CD4-positive, CD25-positive, alpha-beta regulatory T cell (primary cell): ENCODE measurements at regions not wholly inside any gene's neighbourhood (a gene's known extent, or its start where the extent isn't known, plus 50 kb on each side); places are given as distances from the start of the nearest gene placed in this dataset.
A peak's percentile ranks its signal among the peaks of the same experiment; 100 is the strongest.

Experiments
- ATAC-seq, 2 donors: fragments of 150-1000 bp; cut with Tn5 transposase; one replicate each; pipeline ENCODE4 v1.10.0; 2021; ENCODE audit warnings: low read depth in 2 of 2, moderate number of reproducible peaks in 2 of 2, moderate library complexity in 1 of 2
- DNase-seq, 3 donors: peaks; one replicate each; pipeline versions ENCODE4 v3.0.0 to v3.0.0-alpha.2; 2012 to 2022; ENCODE audit warnings: mixed read lengths in 1 of 3
- H3K27ac ChIP-seq: one replicate; pipeline ENCODE4 v1.7.0; 2013; ENCODE audit warnings: mild to moderate bottlenecking, low read length; ENCODE audit not compliant: insufficient read depth, poor library complexity, severe bottlenecking
- H3K27me3 ChIP-seq: one replicate; pipeline ENCODE4 v1.7.0; 2013; ENCODE audit warnings: low read length; ENCODE audit not compliant: control insufficient read depth, insufficient read depth
- H3K36me3 ChIP-seq: one replicate; pipeline ENCODE4 v1.7.0; 2013; ENCODE audit warnings: mild to moderate bottlenecking, low read length, moderate library complexity; ENCODE audit not compliant: control insufficient read depth, insufficient read depth
- H3K4me1 ChIP-seq: 2 replicates; pipeline ENCODE4 v1.7.0; 2013; ENCODE audit warnings: mild to moderate bottlenecking, low read length; ENCODE audit not compliant: insufficient read depth, control insufficient read depth, poor library complexity, severe bottlenecking
- H3K4me3 ChIP-seq: one replicate; pipeline ENCODE4 v1.7.0; 2013; ENCODE audit warnings: low read depth, mild to moderate bottlenecking, low read length, moderate library complexity
- H3K9me3 ChIP-seq, 2 experiments: 1 replicate in 1 of 2; 2 replicates in 1 of 2; pipeline ENCODE4 v1.7.0; 2013; ENCODE audit warnings: low read length in 2 of 2, mild to moderate bottlenecking in 1 of 2, moderate library complexity in 1 of 2; ENCODE audit not compliant: control insufficient read depth in 2 of 2
- H3K27ac Mint-ChIP-seq, 3 donors: one replicate each; pipeline ENCODE4 v1.8.0; 2020 to 2022; ENCODE audit warnings: mild to moderate bottlenecking in 3 of 3, mixed read lengths in 3 of 3, moderate library complexity in 2 of 3
- H3K27me3 Mint-ChIP-seq: one replicate; pipeline ENCODE4 v1.8.0; 2022; ENCODE audit warnings: mild to moderate bottlenecking, mixed read lengths
- H3K36me3 Mint-ChIP-seq: one replicate; pipeline ENCODE4 v1.8.0; 2020; ENCODE audit warnings: mixed read lengths
- H3K4me1 Mint-ChIP-seq, 4 donors: one replicate each; pipeline ENCODE4 v1.8.0; 2020 to 2022; ENCODE audit warnings: mixed read lengths in 4 of 4, mild to moderate bottlenecking in 1 of 4
- H3K4me3 Mint-ChIP-seq, 4 donors: one replicate each; pipeline ENCODE4 v1.8.0; 2020 to 2022; ENCODE audit warnings: mild to moderate bottlenecking in 4 of 4, mixed read lengths in 4 of 4, moderate library complexity in 3 of 4
- H3K9me3 Mint-ChIP-seq, 7 donors: one replicate each; pipeline ENCODE4 v1.8.0; 2020 to 2022; ENCODE audit warnings: mixed read lengths in 7 of 7, mild to moderate bottlenecking in 3 of 7, moderate library complexity in 2 of 7

- H3K27me3 Mint-ChIP-seq = no peaks in the 10 kb centered on the region
- Histone ChIP-seq H3K4me3 (no peak overlapping the region), H3K36me3 (no peaks in the 10 kb centered on the region), H3K27ac (no peak overlapping the region), H3K9me3 (peaks cover 6 to 10% of the 10 kb centered on the region in 2 experiments), H3K4me1 (no peaks in the 10 kb centered on the region), H3K27me3 (no peaks in the 10 kb centered on the region)
- peaks cover 4% of the 10 kb centered on the region for H3K36me3 Mint-ChIP-seq
- no peak overlapping the region for H3K27ac Mint-ChIP-seq
- peaks cover 0 to 8% (median under 1%) of the 10 kb centered on the region in 4 donors for H3K4me1 Mint-ChIP-seq
- H3K9me3 Mint-ChIP-seq = peaks cover 0 to 12% (median 6%) of the 10 kb centered on the region in 7 donors
- no peak for DNase-seq
- no peak for ATAC-seq
- no peak overlapping the region for H3K4me3 Mint-ChIP-seq
Observed at GRCh38 chr14:97489750-97490149, 692.6 kb downstream of the VRK1 start.

GRCh38 chr14:97490521-97491070, 693.4 kb downstream of the VRK1 start:
- ATAC-seq (no peak), DNase-seq (no peak)
- Histone ChIP-seq H3K9me3 (peaks cover 6 to 10% of the 10 kb centered on the region in 2 experiments), H3K27me3 (no peaks in the 10 kb centered on the region), H3K27ac (no peak overlapping the region), H3K4me3 (no peak overlapping the region), H3K4me1 (no peaks in the 10 kb centered on the region), H3K36me3 (no peaks in the 10 kb centered on the region)
- H3K27ac Mint-ChIP-seq = no peak overlapping the region
- no peaks in the 10 kb centered on the region for H3K27me3 Mint-ChIP-seq
- peaks cover 0 to 12% (median 6%) of the 10 kb centered on the region in 7 donors for H3K9me3 Mint-ChIP-seq
- no peak overlapping the region for H3K4me3 Mint-ChIP-seq
- H3K4me1 Mint-ChIP-seq = peaks cover 0 to 5% (median under 1%) of the 10 kb centered on the region in 4 donors
- peaks cover 4% of the 10 kb centered on the region for H3K36me3 Mint-ChIP-seq

- Histone ChIP-seq H3K9me3 (peaks cover 6 to 10% of the 10 kb centered on the region in 2 experiments), H3K27me3 (no peaks in the 10 kb centered on the region), H3K4me3 (no peak overlapping the region), H3K4me1 (no peaks in the 10 kb centered on the region), H3K27ac (no peak overlapping the region), H3K36me3 (no peaks in the 10 kb centered on the region)
- H3K4me1 Mint-ChIP-seq = peaks cover 0 to 4% (median under 1%) of the 10 kb centered on the region in 4 donors
- peaks cover 10% of the 10 kb centered on the region for H3K36me3 Mint-ChIP-seq
- ATAC-seq = no peak
- H3K27me3 Mint-ChIP-seq = no peaks in the 10 kb centered on the region
- H3K27ac Mint-ChIP-seq = no peak overlapping the region
- no peak for DNase-seq
- H3K9me3 Mint-ChIP-seq = peaks cover 0 to 12% (median 6%) of the 10 kb centered on the region in 7 donors
- H3K4me3 Mint-ChIP-seq = no peak overlapping the region
Observed at GRCh38 chr14:97491697-97492096, 694.5 kb downstream of the VRK1 start.

GRCh38 chr14:97499790-97500481, 702.8 kb downstream of the VRK1 start:
- ATAC-seq (no peak), DNase-seq (no peak)
- peaks cover 9% of the 10 kb centered on the region for H3K27me3 Mint-ChIP-seq
- H3K9me3 Mint-ChIP-seq = peaks cover 0 to 6% (median 0%) of the 10 kb centered on the region in 7 donors
- H3K27me3 ChIP-seq = no peaks in the 10 kb centered on the region
- no peak overlapping the region for H3K27ac ChIP-seq
- H3K4me3 ChIP-seq = no peak overlapping the region
- no peaks in the 10 kb centered on the region for H3K4me1 ChIP-seq
- peaks cover 0 to 6% (median 0%) of the 10 kb centered on the region in 4 donors for H3K4me1 Mint-ChIP-seq
- no peak overlapping the region for H3K27ac Mint-ChIP-seq
- H3K36me3 ChIP-seq = no peaks in the 10 kb centered on the region
- no peaks in the 10 kb centered on the region for H3K9me3 ChIP-seq
- no peak overlapping the region for H3K4me3 Mint-ChIP-seq
- H3K36me3 Mint-ChIP-seq = peaks cover 7% of the 10 kb centered on the region

GRCh38 chr14:97506626-97507025, 709.4 kb downstream of the VRK1 start:
- Histone ChIP-seq H3K27me3 (no peaks in the 10 kb centered on the region), H3K9me3 (no peaks in the 10 kb centered on the region), H3K4me1 (no peaks in the 10 kb centered on the region), H3K4me3 (no peak overlapping the region), H3K36me3 (no peaks in the 10 kb centered on the region), H3K27ac (no peak overlapping the region)
- ATAC-seq = no peak
- Mint-ChIP-seq H3K27me3 (peaks cover 9% of the 10 kb centered on the region), H3K36me3 (peaks cover 8% of the 10 kb centered on the region), H3K4me3 (no peak overlapping the region), H3K4me1 (peaks cover 0 to 3% (median 0%) of the 10 kb centered on the region in 4 donors), H3K9me3 (peaks cover 0 to 6% (median 1%) of the 10 kb centered on the region in 7 donors), H3K27ac (peak overlapping the region in 1 of 3 donors; percentile 48)
- DNase-seq = no peak

- no peaks in the 10 kb centered on the region for H3K27me3 Mint-ChIP-seq
- no peak overlapping the region for H3K27ac Mint-ChIP-seq
- H3K4me3 Mint-ChIP-seq = no peak overlapping the region
Observed at GRCh38 chr14:97513891-97514290, 716.7 kb downstream of the VRK1 start.

GRCh38 chr14:97517566-97518234, 720.5 kb downstream of the VRK1 start:
- no peak overlapping the region for H3K4me3 Mint-ChIP-seq
- Histone ChIP-seq H3K27me3 (no peaks in the 10 kb centered on the region), H3K4me3 (no peak overlapping the region), H3K9me3 (no peaks in the 10 kb centered on the region), H3K36me3 (no peaks in the 10 kb centered on the region), H3K4me1 (no peaks in the 10 kb centered on the region), H3K27ac (no peak overlapping the region)
- peaks cover 0 to 3% (median 0%) of the 10 kb centered on the region in 4 donors for H3K4me1 Mint-ChIP-seq
- H3K36me3 Mint-ChIP-seq = peaks cover 3% of the 10 kb centered on the region
- no peak for ATAC-seq
- no peak overlapping the region for H3K27ac Mint-ChIP-seq
- H3K27me3 Mint-ChIP-seq = no peaks in the 10 kb centered on the region
- H3K9me3 Mint-ChIP-seq = peaks cover 0 to 5% (median 1%) of the 10 kb centered on the region in 7 donors
- no peak for DNase-seq

More at GRCh38 chr14:97513891-97514290, 716.7 kb downstream of the VRK1 start:
- peaks cover 6% of the 10 kb centered on the region for H3K36me3 Mint-ChIP-seq
- H3K4me3 ChIP-seq = no peak overlapping the region
- no peak overlapping the region for H3K27ac ChIP-seq
- no peaks in the 10 kb centered on the region for H3K9me3 ChIP-seq
- H3K36me3 ChIP-seq = no peaks in the 10 kb centered on the region
- peaks cover 0 to 3% (median 0%) of the 10 kb centered on the region in 4 donors for H3K4me1 Mint-ChIP-seq
- no peaks in the 10 kb centered on the region for H3K4me1 ChIP-seq
- H3K9me3 Mint-ChIP-seq = peaks cover 0 to 4% (median 0%) of the 10 kb centered on the region in 7 donors
- no peaks in the 10 kb centered on the region for H3K27me3 ChIP-seq
- DNase-seq = no peak
- no peak for ATAC-seq
